ENCODE measurements at regions not wholly inside any gene's neighbourhood (a gene's known extent, or its start where the extent isn't known, plus 50 kb on each side); places are given as distances from the start of the nearest gene placed in this dataset.

DNA sequence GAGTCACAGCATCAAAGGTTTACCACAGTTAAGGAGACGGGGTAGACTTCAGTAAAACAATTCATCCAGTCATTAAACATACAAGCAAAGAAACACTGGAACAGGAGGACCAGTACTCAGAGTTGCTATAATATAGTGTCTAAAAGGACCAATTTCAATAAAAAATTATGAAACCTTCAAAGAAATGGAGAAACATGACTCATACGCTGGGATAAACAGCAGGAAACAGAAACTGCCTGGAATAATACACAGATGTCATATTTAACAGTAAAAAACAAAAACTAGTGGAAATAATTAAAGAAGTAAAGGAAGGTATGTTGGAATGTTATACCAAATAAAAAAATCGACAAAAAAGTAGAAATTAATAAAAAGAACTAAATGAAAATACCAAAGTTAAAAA is 1075.9 kb downstream of the NR2F1-AS1 start:
- ATAC-seq, result no peak
- Mint-ChIP-seq H3K27me3 (no peaks in the 10 kb centered on the region), H3K4me1 (ENCODE audit: low read depth) (peaks cover 2% of the 10 kb centered on the region), H3K4me3 (no peak overlapping the region), H3K36me3 (ENCODE audit: low read depth) (no peaks in the 10 kb centered on the region), H3K27ac (no peak overlapping the region), H3K9me3 (peaks cover 14% of the 10 kb centered on the region)
- POLR2A ChIA-PET, result no interaction called here
- CTCF ChIA-PET, result no interaction called here
- intact Hi-C loops (cut with micrococcal nuclease), result no loop called here
- no peak for DNase-seq
- no peak for TF ChIP-seq CTCF (IDR thresholded peaks at IDR 0.05)

- POLR2A ChIA-PET, result no interaction called here
- CTCF ChIA-PET, result no interaction called here
- DNase-seq (no peak), ATAC-seq (no peak)
- no peak overlapping the region for H3K27ac Mint-ChIP-seq
- H3K4me1 Mint-ChIP-seq (ENCODE audit: low read depth), result peaks cover 2% of the 10 kb centered on the region
- no peaks in the 10 kb centered on the region for H3K27me3 Mint-ChIP-seq
- no peak for TF ChIP-seq CTCF (IDR thresholded peaks at IDR 0.05)
- peaks cover 14% of the 10 kb centered on the region for H3K9me3 Mint-ChIP-seq
- no peak overlapping the region for H3K4me3 Mint-ChIP-seq
- intact Hi-C loops (cut with micrococcal nuclease), result no loop called here
- H3K36me3 Mint-ChIP-seq (ENCODE audit: low read depth), result no peaks in the 10 kb centered on the region
These were observed 1076.7 kb downstream of the NR2F1-AS1 start for GRCh38 chr5:92504346-92504745.

- DNase-seq (no peak), ATAC-seq (no peak)
- CTCF ChIA-PET, result no interaction called here
- intact Hi-C loops (cut with micrococcal nuclease), result no loop called here
- Mint-ChIP-seq H3K4me1 (ENCODE audit: low read depth) (peaks cover under 1% of the 10 kb centered on the region), H3K9me3 (peaks cover 4% of the 10 kb centered on the region), H3K27me3 (no peaks in the 10 kb centered on the region), H3K36me3 (ENCODE audit: low read depth) (no peaks in the 10 kb centered on the region), H3K4me3 (no peak overlapping the region), H3K27ac (no peak overlapping the region)
- no peak for TF ChIP-seq CTCF (IDR thresholded peaks at IDR 0.05)
- POLR2A ChIA-PET, result no interaction called here
These were observed 1080.3 kb downstream of the NR2F1-AS1 start for GRCh38 chr5:92500752-92501151.

- ATAC-seq (no peak), DNase-seq (no peak)
- H3K4me3 Mint-ChIP-seq, result no peak overlapping the region
- ChIA-PET POLR2A (no interaction called here), CTCF (no interaction called here)
- intact Hi-C loops (cut with micrococcal nuclease), result no loop called here
- TF ChIP-seq CTCF (IDR thresholded peaks at IDR 0.05), result no peak
- no peak overlapping the region for H3K27ac Mint-ChIP-seq
- H3K9me3 Mint-ChIP-seq, result no peaks in the 10 kb centered on the region
- H3K27me3 Mint-ChIP-seq, result no peaks in the 10 kb centered on the region
- no peaks in the 10 kb centered on the region for H3K4me1 Mint-ChIP-seq (ENCODE audit: low read depth)
- H3K36me3 Mint-ChIP-seq (ENCODE audit: low read depth), result no peaks in the 10 kb centered on the region
These were observed 1084.5 kb downstream of the NR2F1-AS1 start for GRCh38 chr5:92496545-92496944.

DNA sequence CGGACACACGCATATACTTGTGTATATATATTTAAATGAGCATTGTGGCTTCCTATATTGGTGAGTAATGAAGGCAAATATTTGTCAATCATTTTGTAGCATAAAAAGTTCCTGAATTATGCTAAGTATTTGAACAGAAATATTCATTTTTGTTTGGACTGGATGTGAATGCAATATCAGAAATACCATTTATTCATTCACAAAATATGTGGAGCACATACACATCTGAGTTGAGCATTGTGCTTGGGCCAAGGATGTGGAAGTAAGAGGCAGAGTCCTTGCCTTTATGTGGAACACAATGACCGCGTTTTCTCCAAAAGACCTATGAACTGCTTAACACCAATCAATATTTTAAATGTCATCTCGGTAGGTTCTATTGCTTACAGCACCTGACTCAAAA is 1086.5 kb downstream of the NR2F1-AS1 start:
- no peak for ATAC-seq
- CTCF ChIA-PET, result no interaction called here
- no peak overlapping the region for H3K27ac Mint-ChIP-seq
- H3K36me3 Mint-ChIP-seq (ENCODE audit: low read depth), result no peaks in the 10 kb centered on the region
- intact Hi-C loops (cut with micrococcal nuclease), result no loop called here
- no peak for TF ChIP-seq CTCF (IDR thresholded peaks at IDR 0.05)
- no peaks in the 10 kb centered on the region for H3K27me3 Mint-ChIP-seq
- no peak for DNase-seq
- no peaks in the 10 kb centered on the region for H3K9me3 Mint-ChIP-seq
- POLR2A ChIA-PET, result no interaction called here
- H3K4me1 Mint-ChIP-seq (ENCODE audit: low read depth), result no peaks in the 10 kb centered on the region
- H3K4me3 Mint-ChIP-seq, result no peak overlapping the region

Measured in activated CD8-positive, alpha-beta T cell treated with anti-CD3 and anti-CD28 coated beads for 36 hours (primary cell).